ENCODE measurements at regions not wholly inside any gene's neighbourhood (a gene's known extent, or its start where the extent isn't known, plus 50 kb on each side); places are given as distances from the start of the nearest gene placed in this dataset.

- DNase-seq: no peak
These were observed 70.3 kb upstream of the MROH9 start for GRCh38 chr1:170864876-170865538.

DNA sequence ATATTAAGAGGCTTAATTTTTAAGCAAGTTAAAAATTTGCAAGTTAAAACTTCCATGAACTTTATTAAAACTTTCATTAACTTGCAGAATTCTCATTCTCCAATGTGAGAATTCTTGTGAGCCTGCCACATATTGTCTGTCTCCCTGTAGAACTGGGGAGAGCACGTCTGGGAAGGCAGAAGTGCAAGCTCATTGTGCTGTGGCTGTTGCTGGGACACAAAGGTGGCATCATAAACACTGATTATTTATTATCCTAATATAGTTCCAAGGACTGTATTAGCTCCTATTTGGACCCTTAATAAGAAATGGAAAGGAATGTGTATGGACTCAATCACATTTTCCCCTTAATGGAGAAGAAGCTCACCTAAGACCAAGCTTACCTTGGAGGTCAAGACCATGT is 68.7 kb upstream of the MROH9 start:
- no peak for DNase-seq

DNA sequence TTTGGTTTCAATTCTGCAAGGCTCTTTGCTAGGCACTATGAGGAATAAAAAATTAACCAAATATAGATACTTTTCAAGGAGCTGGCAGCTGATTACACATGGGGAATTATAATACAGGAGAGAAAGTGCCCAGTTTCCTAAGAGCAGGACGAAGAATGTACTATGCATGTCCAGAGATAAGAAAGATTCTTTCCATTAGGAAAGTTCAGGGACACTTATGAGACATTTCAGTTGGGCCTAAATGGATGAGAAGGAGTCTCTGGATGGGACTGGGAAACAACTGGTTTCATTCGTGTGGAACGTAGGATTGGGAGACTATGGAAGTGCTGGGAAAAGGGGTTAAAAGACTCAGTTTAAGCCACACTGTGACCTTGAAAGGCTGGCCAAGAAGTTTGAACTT is 63.5 kb upstream of the MROH9 start:
- DNase-seq: no peak

DNA sequence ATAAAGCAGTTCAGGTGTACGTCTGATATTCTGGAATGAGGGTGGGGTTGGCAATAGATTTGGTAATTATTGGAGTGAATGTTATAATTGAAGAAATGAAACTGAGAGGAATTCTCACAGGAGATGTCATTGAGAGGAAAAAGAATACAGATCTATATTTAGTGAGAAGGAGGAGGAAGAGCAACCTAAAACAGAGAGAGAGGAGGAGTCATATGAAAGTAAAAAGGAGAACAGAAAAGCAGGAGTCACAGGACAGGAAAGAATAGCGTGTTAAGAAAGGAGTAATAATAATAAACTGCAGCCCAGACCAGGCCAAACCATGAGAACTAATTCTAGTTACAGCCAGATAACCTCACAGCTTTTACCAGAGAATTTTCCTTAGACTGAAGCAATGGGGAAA is 62.7 kb upstream of the MROH9 start:
- DNase-seq: no peak

- no peak for DNase-seq
These were observed 60.7 kb upstream of the MROH9 start for GRCh38 chr1:170874671-170875070.

- peak; percentile 56 for DNase-seq
These were observed 53.8 kb upstream of the MROH9 start for GRCh38 chr1:170881268-170882265.
